GM23338 (cell line): ENCODE measurements at regions not wholly inside any gene's neighbourhood (a gene's known extent, or its start where the extent isn't known, plus 50 kb on each side); places are given as distances from the start of the nearest gene placed in this dataset.

Source experiments
- ATAC-seq: fragments of 200-7000 bp; cut with Tn5 transposase; 3 replicates; pipeline ENCODE4 v1.9.1; 2020
- DNase-seq: peaks from one replicate; pipeline ENCODE4 v3.0.0-alpha.2; 2015; ENCODE audit warnings: low spot score
- H2AFZ ChIP-seq: fragments of 200-600 bp; sonication (generic); 2 replicates; pipeline ENCODE4 v1.8.0; 2016; ENCODE audit warnings: antibody characterized with exemption, mild to moderate bottlenecking, moderate library complexity
- H3F3A ChIP-seq: fragments of 200-600 bp; sonication (generic); replicated peaks from 2 replicates; pipeline ENCODE4 v1.8.0; 2017; ENCODE audit warnings: antibody characterized with exemption, mixed run types, low read depth
- H3K27ac ChIP-seq: fragments of 200-600 bp; sonication (generic); 2 replicates; pipeline ENCODE4 v1.6.1; 2016; ENCODE audit warnings: low read depth
- H3K27me3 ChIP-seq: fragments of 200-600 bp; sonication (generic); 2 replicates; pipeline ENCODE4 v1.8.0; 2016; ENCODE audit warnings: mild to moderate bottlenecking, mixed run types, moderate library complexity; ENCODE audit not compliant: insufficient read depth
- H3K36me3 ChIP-seq: fragments of 200-600 bp; sonication (generic); 2 replicates; pipeline ENCODE4 v1.8.0; 2016; ENCODE audit warnings: mild to moderate bottlenecking; ENCODE audit not compliant: insufficient read depth
- H3K4me1 ChIP-seq: fragments of 200-600 bp; sonication (generic); 2 replicates; pipeline ENCODE4 v1.8.0; 2016; ENCODE audit warnings: mild to moderate bottlenecking, moderate library complexity; ENCODE audit not compliant: insufficient read depth
- H3K4me2 ChIP-seq: fragments of 200-600 bp; sonication (generic); 2 replicates; pipeline ENCODE4 v1.7.1; 2017; ENCODE audit warnings: mixed run types
- H3K4me3 ChIP-seq: fragments of 200-600 bp; sonication (generic); 2 replicates; pipeline ENCODE4 v1.6.1; 2016; ENCODE audit warnings: mixed run types
- H3K79me2 ChIP-seq: fragments of 200-600 bp; sonication (generic); replicated peaks from 2 replicates; pipeline ENCODE4 v1.8.0; 2017; ENCODE audit warnings: mild to moderate bottlenecking; ENCODE audit not compliant: insufficient read depth
- H3K9me2 ChIP-seq: fragments of 200-600 bp; sonication (generic); 2 replicates; pipeline ENCODE4 v1.8.0; 2017; ENCODE audit not compliant: insufficient read depth
- H4K20me1 ChIP-seq: fragments of 200-600 bp; sonication (generic); replicated peaks from 2 replicates; pipeline ENCODE4 v1.8.0; 2017; ENCODE audit warnings: mild to moderate bottlenecking; ENCODE audit not compliant: insufficient read depth
- H3K27ac Mint-ChIP-seq: 2 replicates; pipeline ENCODE4 v1.8.0; 2020; ENCODE audit warnings: inconsistent platforms, mild to moderate bottlenecking, moderate library complexity, mixed read lengths
- H3K27me3 Mint-ChIP-seq: 3 replicates; pipeline ENCODE4 v1.8.0; 2022; ENCODE audit warnings: low read depth, mild to moderate bottlenecking, moderate library complexity, mixed read lengths, inconsistent platforms; ENCODE audit not compliant: insufficient read depth, poor library complexity
- H3K36me3 Mint-ChIP-seq: 3 replicates; pipeline ENCODE4 v1.8.0; 2021; ENCODE audit warnings: low read depth, mild to moderate bottlenecking, inconsistent platforms, moderate library complexity, mixed read lengths
- H3K4me1 Mint-ChIP-seq: 3 replicates; pipeline ENCODE4 v1.8.0; 2020; ENCODE audit warnings: mild to moderate bottlenecking, inconsistent platforms, mixed read lengths
- H3K4me3 Mint-ChIP-seq: 3 replicates; pipeline ENCODE4 v1.8.0; 2021; ENCODE audit warnings: moderate library complexity, mild to moderate bottlenecking, inconsistent platforms, mixed read lengths
- H3K9me3 Mint-ChIP-seq: 3 replicates; pipeline ENCODE4 v1.8.0; 2020; ENCODE audit warnings: moderate library complexity, mild to moderate bottlenecking, inconsistent platforms, mixed read lengths
- EZH2 ChIP-seq: fragments of 200-600 bp; sonication (generic); IDR thresholded peaks from one replicate; pipeline ENCODE4 v1.8.0; 2017; ENCODE audit warnings: antibody characterized with exemption, mild to moderate bottlenecking, low read depth; ENCODE audit not compliant: unreplicated experiment
- EZH2phosphoT487 ChIP-seq: fragments of 200-600 bp; sonication (generic); IDR thresholded peaks from one replicate; pipeline ENCODE4 v1.8.1; 2018; ENCODE audit warnings: antibody characterized with exemption; ENCODE audit not compliant: unreplicated experiment
- JUNB ChIP-seq: IDR thresholded peaks from one replicate; pipeline ENCODE4 v1.6.1; 2016; ENCODE audit warnings: antibody characterized with exemption; ENCODE audit not compliant: unreplicated experiment
- NANOG ChIP-seq: IDR thresholded peaks from 2 replicates; pipeline ENCODE4 v1.6.1; 2016; ENCODE audit warnings: antibody characterized with exemption, borderline replicate concordance
- POLR2AphosphoS5 ChIP-seq: IDR thresholded peaks from 2 replicates; pipeline ENCODE4 v1.6.1; 2016; ENCODE audit warnings: antibody characterized with exemption, low read depth
- ZNF331 ChIP-seq: fragments of 250-450 bp; sonication (Bioruptor Pico); IDR thresholded peaks from 2 replicates; pipeline ENCODE4 v1.5.0; 2020; ENCODE audit warnings: low read depth, mild to moderate bottlenecking, moderate library complexity
- ZNF462 ChIP-seq: fragments of 250-450 bp; sonication (Bioruptor Pico); IDR thresholded peaks from 2 replicates; pipeline ENCODE4 v1.5.0; 2020; ENCODE audit warnings: mild to moderate bottlenecking, moderate library complexity
- TF ChIP-seq, protein P1 (sequence below), 2 experiments: fragments of 200-600 bp in 1 of 2; sonication (generic) in 1 of 2; conservative IDR thresholded peaks; 2 replicates each; pipeline versions ENCODE4 v1.5.1 to v1.6.1; 2016 to 2017; ENCODE audit warnings: antibody characterized with exemption in 2 of 2, low read depth in 2 of 2, mild to moderate bottlenecking in 2 of 2, moderate library complexity in 1 of 2

DNA sequence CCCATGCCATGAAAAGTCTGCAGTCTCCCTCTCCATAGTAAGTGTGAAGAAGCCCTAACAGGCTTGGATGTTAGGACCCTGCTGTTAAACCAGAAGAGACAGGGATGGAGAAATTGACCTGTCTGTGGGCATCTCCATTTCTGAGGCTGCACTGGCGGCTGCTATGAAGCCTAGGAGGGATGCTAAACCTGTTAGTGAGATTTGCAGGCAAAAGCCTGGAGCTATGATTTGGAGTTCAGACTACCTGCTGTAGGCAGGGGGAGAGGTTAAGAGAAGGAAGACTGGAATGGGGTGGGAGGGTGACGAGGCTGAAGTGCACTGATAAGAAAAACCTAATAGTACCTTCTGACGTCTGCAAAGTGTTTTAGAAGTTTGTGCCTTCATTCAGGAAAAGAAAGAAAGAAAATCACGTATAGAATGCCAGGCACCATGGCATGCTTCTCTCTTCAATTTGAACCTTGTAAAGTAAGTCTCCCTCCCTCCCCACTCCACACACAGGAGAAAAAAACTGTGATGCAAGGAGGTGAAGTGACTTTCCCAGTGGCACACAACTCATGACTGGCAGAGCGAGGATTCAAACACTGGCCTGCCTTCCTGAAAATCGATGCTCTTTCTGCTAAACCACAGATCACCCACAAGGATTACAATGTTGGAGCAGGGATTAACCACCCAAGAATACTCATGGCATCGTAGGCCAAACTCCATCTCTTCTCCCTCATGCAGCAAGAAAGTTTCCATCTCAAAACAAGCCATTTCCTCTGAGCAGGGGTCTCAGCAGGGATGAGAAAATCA is 98.5 kb upstream of the PKDCC start:
- peaks cover 47% of the 10 kb centered on the region for H3K4me1 Mint-ChIP-seq
- DNase-seq = no peak
- ATAC-seq = no peak; the same call in 2 of the 3 replicates
- 0 out of 2 replicates have a peak overlapping the region, but pooled peaks have one; percentile 15 for H2AFZ ChIP-seq
- H3K79me2 ChIP-seq = no peaks in the 10 kb centered on the region
- no peak for TF ChIP-seq POLR2AphosphoS5
- no peak for TF ChIP-seq ZNF331 (CRISPR knock-in tag)
- TF ChIP-seq EZH2phosphoT487 = no peak
- TF ChIP-seq, protein P1, sequence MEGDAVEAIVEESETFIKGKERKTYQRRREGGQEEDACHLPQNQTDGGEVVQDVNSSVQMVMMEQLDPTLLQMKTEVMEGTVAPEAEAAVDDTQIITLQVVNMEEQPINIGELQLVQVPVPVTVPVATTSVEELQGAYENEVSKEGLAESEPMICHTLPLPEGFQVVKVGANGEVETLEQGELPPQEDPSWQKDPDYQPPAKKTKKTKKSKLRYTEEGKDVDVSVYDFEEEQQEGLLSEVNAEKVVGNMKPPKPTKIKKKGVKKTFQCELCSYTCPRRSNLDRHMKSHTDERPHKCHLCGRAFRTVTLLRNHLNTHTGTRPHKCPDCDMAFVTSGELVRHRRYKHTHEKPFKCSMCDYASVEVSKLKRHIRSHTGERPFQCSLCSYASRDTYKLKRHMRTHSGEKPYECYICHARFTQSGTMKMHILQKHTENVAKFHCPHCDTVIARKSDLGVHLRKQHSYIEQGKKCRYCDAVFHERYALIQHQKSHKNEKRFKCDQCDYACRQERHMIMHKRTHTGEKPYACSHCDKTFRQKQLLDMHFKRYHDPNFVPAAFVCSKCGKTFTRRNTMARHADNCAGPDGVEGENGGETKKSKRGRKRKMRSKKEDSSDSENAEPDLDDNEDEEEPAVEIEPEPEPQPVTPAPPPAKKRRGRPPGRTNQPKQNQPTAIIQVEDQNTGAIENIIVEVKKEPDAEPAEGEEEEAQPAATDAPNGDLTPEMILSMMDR (conservative IDR thresholded peaks at IDR 0.05; ENCODE audit: low read depth in 2 of 2) = no peak
- no peak; the same call in 1 of the 2 replicates for TF ChIP-seq ZNF462 (CRISPR knock-in tag)
- TF ChIP-seq EZH2 = no peak
- no peak for TF ChIP-seq NANOG
- no peak for TF ChIP-seq JUNB
- H4K20me1 ChIP-seq = no peaks in the 10 kb centered on the region
- peaks cover 8% of the 10 kb centered on the region for H3K27me3 ChIP-seq
- H3K4me1 ChIP-seq = peaks cover 44% of the 10 kb centered on the region
- peak overlapping the region; percentile 70 for H3K27ac Mint-ChIP-seq
- H3K27me3 Mint-ChIP-seq = peaks cover 7% of the 10 kb centered on the region
- H3K36me3 ChIP-seq = no peaks in the 10 kb centered on the region
- no peaks in the 10 kb centered on the region for H3K9me3 Mint-ChIP-seq
- H3K9me2 ChIP-seq = no peaks in the 10 kb centered on the region; the same call in 1 of the 2 replicates
- H3K27ac ChIP-seq = peak overlapping the region; percentile 53
- H3K4me2 ChIP-seq = peak overlapping the region; percentile 77
- peak overlapping the region; percentile 44; the same call in 1 of the 2 replicates for H3K4me3 ChIP-seq
- H3K36me3 Mint-ChIP-seq = no peaks in the 10 kb centered on the region
- H3K4me3 Mint-ChIP-seq = peak overlapping the region; percentile 1; the same call in 2 of the 3 replicates
- peaks cover 9% of the 10 kb centered on the region; the same call in 1 of the 2 replicates for H3F3A ChIP-seq
